ENCODE measurements at regions not wholly inside any gene's neighbourhood (a gene's known extent, or its start where the extent isn't known, plus 50 kb on each side); places are given as distances from the start of the nearest gene placed in this dataset.

DNA sequence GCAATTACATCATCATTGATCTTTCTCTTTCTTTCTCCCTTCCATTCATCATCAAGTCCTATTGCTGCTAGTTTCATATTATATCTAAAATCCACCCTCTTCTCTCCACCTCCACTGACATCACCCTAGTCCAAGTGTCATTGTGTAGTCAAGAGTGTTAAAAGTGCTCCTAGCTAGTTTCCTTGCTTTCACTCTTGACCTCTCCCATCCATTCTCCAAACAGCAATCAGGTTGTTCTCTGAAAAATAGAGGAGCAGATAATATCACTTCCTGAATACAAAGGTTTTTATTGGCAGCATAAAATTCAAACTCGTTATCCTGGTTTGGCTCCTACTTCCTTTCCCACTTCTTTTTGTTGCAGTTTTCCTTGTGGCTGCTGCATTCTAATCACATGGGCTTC, 61.6 kb upstream of the PHF14 start:
- H3K36me3 ChIP-seq: peaks cover 3% of the 10 kb centered on the region
- H3K9me3 ChIP-seq (replicated peaks): peaks cover 22% of the 10 kb centered on the region
- TF ChIP-seq, protein P1, sequence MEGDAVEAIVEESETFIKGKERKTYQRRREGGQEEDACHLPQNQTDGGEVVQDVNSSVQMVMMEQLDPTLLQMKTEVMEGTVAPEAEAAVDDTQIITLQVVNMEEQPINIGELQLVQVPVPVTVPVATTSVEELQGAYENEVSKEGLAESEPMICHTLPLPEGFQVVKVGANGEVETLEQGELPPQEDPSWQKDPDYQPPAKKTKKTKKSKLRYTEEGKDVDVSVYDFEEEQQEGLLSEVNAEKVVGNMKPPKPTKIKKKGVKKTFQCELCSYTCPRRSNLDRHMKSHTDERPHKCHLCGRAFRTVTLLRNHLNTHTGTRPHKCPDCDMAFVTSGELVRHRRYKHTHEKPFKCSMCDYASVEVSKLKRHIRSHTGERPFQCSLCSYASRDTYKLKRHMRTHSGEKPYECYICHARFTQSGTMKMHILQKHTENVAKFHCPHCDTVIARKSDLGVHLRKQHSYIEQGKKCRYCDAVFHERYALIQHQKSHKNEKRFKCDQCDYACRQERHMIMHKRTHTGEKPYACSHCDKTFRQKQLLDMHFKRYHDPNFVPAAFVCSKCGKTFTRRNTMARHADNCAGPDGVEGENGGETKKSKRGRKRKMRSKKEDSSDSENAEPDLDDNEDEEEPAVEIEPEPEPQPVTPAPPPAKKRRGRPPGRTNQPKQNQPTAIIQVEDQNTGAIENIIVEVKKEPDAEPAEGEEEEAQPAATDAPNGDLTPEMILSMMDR (IDR thresholded peaks at IDR 0.05; ENCODE audit: borderline replicate concordance): no peak
- H3K4me1 ChIP-seq: no peaks in the 10 kb centered on the region
- no peak overlapping the region for H3K4me3 ChIP-seq
- H3K27ac ChIP-seq (replicated peaks): no peak overlapping the region
- intact Hi-C loops (cut with micrococcal nuclease): no loop called here
- no peaks in the 10 kb centered on the region for H3K27me3 ChIP-seq (ENCODE audit: low read depth)
- DNase-seq: no peak

DNA sequence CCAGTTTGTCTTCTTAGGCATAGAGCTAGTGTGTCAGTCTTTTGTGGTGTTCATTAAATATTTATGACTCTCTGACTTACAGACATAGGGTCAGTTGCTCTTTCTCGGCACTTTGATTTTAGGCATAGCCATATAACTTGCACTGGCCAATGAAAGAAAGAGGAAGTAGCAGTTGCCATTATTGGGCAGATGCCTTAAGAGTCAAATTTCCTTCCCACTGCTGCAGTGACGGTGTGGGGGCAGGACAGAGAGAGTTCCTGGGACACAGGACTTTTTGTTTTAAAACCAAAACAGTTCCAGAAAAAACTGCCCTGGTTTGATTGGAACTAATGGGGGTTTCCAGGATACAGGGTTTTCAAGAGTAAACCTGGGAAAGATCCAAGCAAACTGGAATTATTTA, 60.2 kb upstream of the PHF14 start:
- Histone ChIP-seq H3K9me3 (replicated peaks) (peaks cover 22% of the 10 kb centered on the region), H3K4me3 (no peak overlapping the region), H3K4me1 (no peaks in the 10 kb centered on the region), H3K36me3 (peaks cover 3% of the 10 kb centered on the region), H3K27ac (replicated peaks) (no peak overlapping the region), H3K27me3 (ENCODE audit: low read depth) (no peaks in the 10 kb centered on the region)
- TF ChIP-seq, protein P1 (IDR thresholded peaks at IDR 0.05; ENCODE audit: borderline replicate concordance): no peak
- DNase-seq: no peak
- intact Hi-C loops (cut with micrococcal nuclease): no loop called here

DNA sequence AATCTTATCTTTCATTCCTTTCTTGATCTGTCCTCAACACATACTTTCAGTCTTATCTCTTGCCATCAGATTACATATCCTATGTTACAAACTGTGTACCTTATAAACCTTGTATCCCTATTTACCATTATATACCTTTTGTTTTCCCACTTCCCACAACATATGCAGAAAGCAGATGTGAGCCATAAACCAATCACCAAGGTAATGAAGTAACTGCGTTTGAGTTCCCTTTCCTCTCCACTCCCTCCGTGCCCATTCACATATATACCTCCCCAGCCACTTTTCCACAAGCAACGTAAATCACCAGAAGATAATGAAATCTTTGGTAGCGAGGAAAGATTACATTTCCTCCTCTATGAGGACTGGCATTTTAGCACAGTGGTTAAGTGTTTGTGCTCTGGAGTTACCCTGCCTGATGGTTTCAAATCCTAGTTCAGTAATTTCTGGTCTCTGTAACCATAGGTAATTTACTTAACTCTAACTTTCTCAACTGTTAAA, 55.5 kb upstream of the PHF14 start:
- no peak for DNase-seq
- H3K27ac ChIP-seq (replicated peaks): no peak overlapping the region
- TF ChIP-seq, protein P1 (IDR thresholded peaks at IDR 0.05; ENCODE audit: borderline replicate concordance): no peak
- H3K36me3 ChIP-seq: no peaks in the 10 kb centered on the region
- no peak overlapping the region for H3K4me3 ChIP-seq
- no peaks in the 10 kb centered on the region for H3K9me3 ChIP-seq (replicated peaks)
- peaks cover 16% of the 10 kb centered on the region for H3K4me1 ChIP-seq
- intact Hi-C loops (cut with micrococcal nuclease): no loop called here
- no peaks in the 10 kb centered on the region for H3K27me3 ChIP-seq (ENCODE audit: low read depth)

DNA sequence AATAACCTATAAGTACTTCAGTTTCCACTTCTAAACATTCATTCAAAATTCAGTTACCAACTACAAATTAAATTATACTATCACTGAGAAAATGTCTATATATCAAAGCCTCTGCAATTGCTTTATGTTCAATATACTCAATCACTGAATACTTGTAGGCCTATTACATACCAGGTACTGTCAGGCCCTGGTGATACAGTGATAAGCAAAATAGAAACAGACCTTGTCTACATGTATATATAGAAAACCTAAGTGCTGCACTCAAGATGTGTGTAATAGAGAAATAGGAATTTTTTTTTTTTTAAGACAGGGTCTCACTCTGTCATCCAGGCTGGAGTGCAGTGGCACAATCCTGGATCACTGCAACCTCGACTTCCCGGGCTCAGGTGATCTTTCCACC, 53.7 kb upstream of the PHF14 start:
- TF ChIP-seq, protein P1 (IDR thresholded peaks at IDR 0.05; ENCODE audit: borderline replicate concordance): no peak
- Histone ChIP-seq H3K36me3 (no peaks in the 10 kb centered on the region), H3K4me3 (no peak overlapping the region), H3K27me3 (ENCODE audit: low read depth) (no peaks in the 10 kb centered on the region), H3K4me1 (peaks cover 16% of the 10 kb centered on the region), H3K27ac (replicated peaks) (no peak overlapping the region), H3K9me3 (replicated peaks) (no peaks in the 10 kb centered on the region)
- DNase-seq: no peak
- intact Hi-C loops (cut with micrococcal nuclease): no loop called here

Measured in left ventricle myocardium inferior (tissue), 1 donor.